ENCODE measurements at regions not wholly inside any gene's neighbourhood (a gene's known extent, or its start where the extent isn't known, plus 50 kb on each side); places are given as distances from the start of the nearest gene placed in this dataset.

DNA sequence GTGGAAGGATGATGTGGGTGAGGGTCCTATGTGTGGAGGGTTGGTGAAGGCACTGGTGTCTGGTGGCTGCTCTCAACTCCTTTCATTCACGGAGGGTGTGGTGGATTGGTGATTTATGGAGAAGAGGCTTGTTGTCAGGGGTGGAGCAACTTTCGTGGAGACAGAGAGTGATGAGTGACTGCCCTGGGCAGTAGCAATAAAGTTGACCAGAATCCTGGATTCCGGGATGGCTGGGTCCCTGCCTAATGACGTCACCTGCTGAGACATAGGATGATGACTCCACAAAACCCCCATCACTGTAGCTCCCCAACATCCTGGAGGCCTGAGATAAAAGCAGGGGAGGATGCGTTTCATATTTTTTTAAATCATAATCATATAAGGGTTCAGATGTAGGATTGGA, 193.0 kb downstream of the ACKR3 start:
- DNase-seq (no peak), ATAC-seq (no peak)
- TF ChIP-seq, protein P1, sequence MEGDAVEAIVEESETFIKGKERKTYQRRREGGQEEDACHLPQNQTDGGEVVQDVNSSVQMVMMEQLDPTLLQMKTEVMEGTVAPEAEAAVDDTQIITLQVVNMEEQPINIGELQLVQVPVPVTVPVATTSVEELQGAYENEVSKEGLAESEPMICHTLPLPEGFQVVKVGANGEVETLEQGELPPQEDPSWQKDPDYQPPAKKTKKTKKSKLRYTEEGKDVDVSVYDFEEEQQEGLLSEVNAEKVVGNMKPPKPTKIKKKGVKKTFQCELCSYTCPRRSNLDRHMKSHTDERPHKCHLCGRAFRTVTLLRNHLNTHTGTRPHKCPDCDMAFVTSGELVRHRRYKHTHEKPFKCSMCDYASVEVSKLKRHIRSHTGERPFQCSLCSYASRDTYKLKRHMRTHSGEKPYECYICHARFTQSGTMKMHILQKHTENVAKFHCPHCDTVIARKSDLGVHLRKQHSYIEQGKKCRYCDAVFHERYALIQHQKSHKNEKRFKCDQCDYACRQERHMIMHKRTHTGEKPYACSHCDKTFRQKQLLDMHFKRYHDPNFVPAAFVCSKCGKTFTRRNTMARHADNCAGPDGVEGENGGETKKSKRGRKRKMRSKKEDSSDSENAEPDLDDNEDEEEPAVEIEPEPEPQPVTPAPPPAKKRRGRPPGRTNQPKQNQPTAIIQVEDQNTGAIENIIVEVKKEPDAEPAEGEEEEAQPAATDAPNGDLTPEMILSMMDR (IDR thresholded peaks at IDR 0.05), result no peak
- intact Hi-C loops (cut with DNase I, micrococcal nuclease), result no loop called here
- H3K4me1 ChIP-seq (ENCODE audit: low read depth), result no peaks in the 10 kb centered on the region
- H3K4me3 ChIP-seq, result no peak overlapping the region
- H3K36me3 ChIP-seq (ENCODE audit: low read depth), result no peaks in the 10 kb centered on the region
- H3K9me3 ChIP-seq, result no peaks in the 10 kb centered on the region

DNA sequence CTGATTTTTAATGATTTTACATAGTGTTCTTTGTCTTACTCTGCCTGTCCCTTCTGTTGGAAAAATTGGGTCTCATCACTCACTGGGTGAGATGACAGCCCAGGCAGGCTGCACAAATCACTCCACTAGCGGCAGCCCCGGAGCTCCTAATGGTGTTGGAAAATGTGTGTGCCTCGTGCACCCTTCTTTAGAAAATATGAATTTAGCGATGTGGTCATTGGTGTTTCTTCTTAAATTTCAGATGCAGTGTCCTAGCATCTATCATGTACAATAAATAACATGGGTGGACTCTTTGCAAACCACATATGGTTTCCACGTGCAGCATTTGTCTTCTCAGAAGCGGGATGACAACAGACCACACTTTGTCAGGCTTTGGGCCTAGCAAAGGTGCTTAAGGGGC, 194.2 kb downstream of the ACKR3 start:
- DNase-seq, result no peak
- Histone ChIP-seq H3K4me3 (no peak overlapping the region), H3K36me3 (ENCODE audit: low read depth) (no peaks in the 10 kb centered on the region), H3K9me3 (no peaks in the 10 kb centered on the region), H3K4me1 (ENCODE audit: low read depth) (no peaks in the 10 kb centered on the region)
- TF ChIP-seq, protein P1 (IDR thresholded peaks at IDR 0.05), result no peak
- ATAC-seq, result no peak
- intact Hi-C loops (cut with DNase I, micrococcal nuclease), result no loop called here

DNA sequence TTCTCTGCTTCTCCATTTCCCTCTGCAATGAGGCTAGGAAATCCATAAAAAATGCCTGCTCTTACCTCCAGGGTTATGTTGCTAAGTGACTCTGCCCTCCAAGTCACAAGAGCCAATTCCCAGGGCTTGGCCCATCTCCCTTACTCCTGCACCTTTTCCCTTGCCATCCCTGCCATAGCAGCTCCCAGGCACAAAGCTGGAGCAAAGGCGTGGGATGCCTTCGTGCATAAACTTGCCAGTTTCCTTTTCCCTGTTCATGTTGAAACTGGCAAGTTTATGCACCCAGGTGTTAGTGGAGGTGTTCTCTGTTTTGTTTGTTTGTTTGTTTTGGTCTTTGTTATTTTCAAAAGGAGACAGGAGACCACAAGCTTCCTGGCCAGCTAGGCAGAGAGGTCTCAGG, 195.1 kb downstream of the ACKR3 start:
- Histone ChIP-seq H3K4me1 (ENCODE audit: low read depth) (no peaks in the 10 kb centered on the region), H3K36me3 (ENCODE audit: low read depth) (no peaks in the 10 kb centered on the region), H3K9me3 (no peaks in the 10 kb centered on the region), H3K4me3 (no peak overlapping the region)
- intact Hi-C loops (cut with DNase I, micrococcal nuclease), result no loop called here
- no peak for ATAC-seq
- TF ChIP-seq, protein P1 (IDR thresholded peaks at IDR 0.05), result no peak
- no peak for DNase-seq

DNA sequence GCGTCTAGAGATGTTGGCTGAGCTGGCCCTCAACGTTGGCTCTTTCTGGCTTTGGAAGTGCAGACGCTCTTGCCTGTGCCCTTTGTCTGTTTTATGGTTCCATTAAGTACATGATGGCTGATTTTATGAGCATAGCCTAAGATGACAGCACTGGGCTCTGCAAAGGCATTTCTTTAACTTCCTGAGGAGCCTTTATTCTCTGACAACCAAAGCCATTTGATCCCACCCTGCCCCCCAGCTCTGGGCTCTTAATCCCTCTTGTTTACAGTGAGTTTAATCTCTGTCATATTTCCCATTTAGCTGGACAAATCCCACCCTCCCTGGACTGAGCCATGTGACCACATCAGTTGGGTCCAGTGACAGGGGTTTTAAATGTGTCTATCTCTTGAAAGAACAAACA, 195.9 kb downstream of the ACKR3 start:
- Histone ChIP-seq H3K4me3 (no peak overlapping the region), H3K9me3 (no peaks in the 10 kb centered on the region), H3K4me1 (ENCODE audit: low read depth) (no peaks in the 10 kb centered on the region), H3K36me3 (ENCODE audit: low read depth) (no peaks in the 10 kb centered on the region)
- DNase-seq (no peak), ATAC-seq (no peak)
- intact Hi-C loops (cut with DNase I, micrococcal nuclease), result no loop called here
- TF ChIP-seq, protein P1 (IDR thresholded peaks at IDR 0.05), result no peak

DNA sequence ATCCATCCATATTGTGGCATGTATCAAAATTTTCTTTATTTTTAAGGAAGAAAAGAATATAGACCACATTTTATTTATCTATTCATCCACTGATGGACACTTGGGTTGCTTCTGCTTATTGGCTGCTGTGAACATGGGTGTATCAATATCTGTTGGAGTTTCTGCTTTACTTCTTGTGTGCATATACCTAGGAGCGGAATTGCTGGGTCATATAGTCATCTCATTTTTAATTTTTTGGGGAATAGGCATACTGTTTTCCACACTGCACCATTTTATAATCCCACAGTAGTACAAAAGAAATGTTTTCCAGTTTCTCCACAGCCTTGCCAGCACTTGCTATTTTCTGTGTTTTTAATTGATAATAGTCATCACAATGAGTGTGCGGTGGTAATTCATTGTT, 197.2 kb downstream of the ACKR3 start:
- intact Hi-C loops (cut with DNase I, micrococcal nuclease), result no loop called here
- no peaks in the 10 kb centered on the region for H3K36me3 ChIP-seq (ENCODE audit: low read depth)
- no peaks in the 10 kb centered on the region for H3K9me3 ChIP-seq
- ATAC-seq (no peak), DNase-seq (no peak)
- TF ChIP-seq, protein P1 (IDR thresholded peaks at IDR 0.05), result no peak
- H3K4me3 ChIP-seq, result no peak overlapping the region
- no peaks in the 10 kb centered on the region for H3K4me1 ChIP-seq (ENCODE audit: low read depth)

DNA sequence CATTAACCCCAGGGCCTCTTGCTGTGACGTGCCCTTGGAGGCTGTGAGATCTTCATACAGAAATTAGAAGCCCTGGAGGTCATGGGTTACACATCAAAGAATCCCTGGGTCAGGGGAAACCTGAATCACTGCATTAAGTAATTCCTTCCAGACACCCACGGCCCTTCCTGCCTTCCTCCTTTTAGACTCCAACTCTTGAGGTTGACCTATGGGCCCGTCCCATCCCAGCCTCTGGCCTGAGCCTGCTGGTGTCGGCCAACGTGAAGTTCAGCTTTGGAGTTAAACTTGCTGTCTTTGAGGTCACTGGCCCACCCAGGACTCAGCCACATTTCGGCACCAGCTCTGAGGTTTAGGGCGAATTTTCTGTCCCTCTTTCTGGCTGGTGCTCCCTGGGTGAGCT, 198.3 kb downstream of the ACKR3 start:
- H3K36me3 ChIP-seq (ENCODE audit: low read depth), result no peaks in the 10 kb centered on the region
- no peak for ATAC-seq
- intact Hi-C loops (cut with DNase I, micrococcal nuclease), result no loop called here

More for the DNA sequence above, 198.3 kb downstream of the ACKR3 start:
- TF ChIP-seq, protein P1 (IDR thresholded peaks at IDR 0.05), result no peak
- H3K4me3 ChIP-seq, result no peak overlapping the region
- H3K4me1 ChIP-seq (ENCODE audit: low read depth), result no peaks in the 10 kb centered on the region
- H3K9me3 ChIP-seq, result no peaks in the 10 kb centered on the region
- no peak for DNase-seq

Measured in mucosa of descending colon (tissue), 3 donors.